RWPE1 (cell line): ENCODE measurements at regions not wholly inside any gene's neighbourhood (a gene's known extent, or its start where the extent isn't known, plus 50 kb on each side); places are given as distances from the start of the nearest gene placed in this dataset.

Source experiments
- CTCF ChIA-PET: fragments of 350-600 bp; sonication (Branson Sonifier 250); formaldehyde crosslinking; extraction: SDS; loops from one replicate; lab custom pipeline; 2021; lab: Yijun Ruan, JAX
- POLR2A ChIA-PET: fragments of 400-600 bp; formaldehyde crosslinking; extraction: SDS; loops from one replicate; lab custom pipeline; 2020; ENCODE audit warnings: antibody characterized with exemption; ENCODE audit not compliant: low non-redundant PET; lab: Yijun Ruan, JAX
- DNase-seq: peaks from one replicate; pipeline ENCODE4 v3.0.0; 2012; ENCODE audit warnings: low spot score
- H3K27ac ChIP-seq: fragments of 450-650 bp; 2 replicates; pipeline ENCODE4 v1.5.1; 2017
- TF ChIP-seq, protein P1 (sequence below): fragments of 450-650 bp; conservative IDR thresholded peaks from 2 replicates; pipeline ENCODE4 v1.5.1; 2017; ENCODE audit warnings: low read depth, mild to moderate bottlenecking

GRCh38 chr5:96247708-96248107 lies 185.3 kb downstream of the PCSK1 start:
- TF ChIP-seq, protein P1, sequence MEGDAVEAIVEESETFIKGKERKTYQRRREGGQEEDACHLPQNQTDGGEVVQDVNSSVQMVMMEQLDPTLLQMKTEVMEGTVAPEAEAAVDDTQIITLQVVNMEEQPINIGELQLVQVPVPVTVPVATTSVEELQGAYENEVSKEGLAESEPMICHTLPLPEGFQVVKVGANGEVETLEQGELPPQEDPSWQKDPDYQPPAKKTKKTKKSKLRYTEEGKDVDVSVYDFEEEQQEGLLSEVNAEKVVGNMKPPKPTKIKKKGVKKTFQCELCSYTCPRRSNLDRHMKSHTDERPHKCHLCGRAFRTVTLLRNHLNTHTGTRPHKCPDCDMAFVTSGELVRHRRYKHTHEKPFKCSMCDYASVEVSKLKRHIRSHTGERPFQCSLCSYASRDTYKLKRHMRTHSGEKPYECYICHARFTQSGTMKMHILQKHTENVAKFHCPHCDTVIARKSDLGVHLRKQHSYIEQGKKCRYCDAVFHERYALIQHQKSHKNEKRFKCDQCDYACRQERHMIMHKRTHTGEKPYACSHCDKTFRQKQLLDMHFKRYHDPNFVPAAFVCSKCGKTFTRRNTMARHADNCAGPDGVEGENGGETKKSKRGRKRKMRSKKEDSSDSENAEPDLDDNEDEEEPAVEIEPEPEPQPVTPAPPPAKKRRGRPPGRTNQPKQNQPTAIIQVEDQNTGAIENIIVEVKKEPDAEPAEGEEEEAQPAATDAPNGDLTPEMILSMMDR: no peak
- H3K27ac ChIP-seq: peak overlapping the region; percentile 93
- ChIA-PET POLR2A (no interaction called here), CTCF (no interaction called here)
- no peak for DNase-seq

- ChIA-PET POLR2A (interaction anchor here (1.1 kb wide), 1 partner anchor 379 kb away, joined by 7 read pairs; no protein-coding TSS in a partner anchor), CTCF (interaction anchor here (0.6 kb wide), 1 partner anchor 24 kb away, joined by 3 read pairs; no protein-coding TSS in a partner anchor)
- peak; percentile 63 for DNase-seq
- TF ChIP-seq, protein P1: no peak
- peak overlapping the region; percentile 93 for H3K27ac ChIP-seq
These were observed 185.8 kb downstream of the PCSK1 start for GRCh38 chr5:96247097-96247701.

GRCh38 chr5:96245140-96246091 lies 187.6 kb downstream of the PCSK1 start:
- peak overlapping the region; percentile 78 for H3K27ac ChIP-seq
- ChIA-PET POLR2A (no interaction called here), CTCF (interaction anchor here (0.6 kb wide), 1 partner anchor 13 kb away, joined by 3 read pairs; no protein-coding TSS in a partner anchor)
- TF ChIP-seq, protein P1: no peak
- DNase-seq: no peak

DNA sequence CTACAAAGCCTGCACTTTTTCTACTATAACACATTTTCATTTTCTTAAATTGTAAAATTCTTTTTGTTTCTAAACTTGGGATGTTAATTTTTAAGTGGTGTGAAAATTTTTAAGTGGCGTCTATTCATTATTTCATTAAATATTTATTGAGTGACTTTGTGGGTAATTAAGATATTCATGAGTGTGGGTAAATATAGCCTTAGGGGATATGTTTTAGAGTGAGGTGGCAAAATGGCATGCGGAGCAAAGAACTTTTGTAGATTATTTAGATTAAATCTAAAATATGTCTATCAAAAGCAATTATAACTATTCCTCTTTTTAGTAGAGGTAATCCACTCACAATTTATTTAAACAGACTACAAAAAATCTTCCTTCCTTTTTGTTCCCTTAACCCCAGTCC lies 188.4 kb downstream of the PCSK1 start:
- TF ChIP-seq, protein P1: no peak
- POLR2A ChIA-PET: interaction anchor here (0.7 kb wide), 1 partner anchor 31 kb away, joined by 4 read pairs; no protein-coding TSS in a partner anchor
- no peak for DNase-seq
- no peak overlapping the region for H3K27ac ChIP-seq
- CTCF ChIA-PET: interaction anchor here (0.6 to 0.7 kb wide), 2 partner anchors 40 to 284 kb away, joined by 4 read pairs; partner anchors contain the start of gene ELL2

- DNase-seq: no peak
- ChIA-PET POLR2A (no interaction called here), CTCF (no interaction called here)
- TF ChIP-seq, protein P1: no peak
- no peak overlapping the region for H3K27ac ChIP-seq
These were observed 189.2 kb downstream of the PCSK1 start for GRCh38 chr5:96243862-96244261.

- no peak for DNase-seq
- TF ChIP-seq, protein P1: no peak
- H3K27ac ChIP-seq: no peak overlapping the region
- ChIA-PET POLR2A (no interaction called here), CTCF (no interaction called here)
These were observed 189.8 kb downstream of the PCSK1 start for GRCh38 chr5:96243203-96243602.
